GM21529 (cell line): ENCODE measurements at regions not wholly inside any gene's neighbourhood (a gene's known extent, or its start where the extent isn't known, plus 50 kb on each side); places are given as distances from the start of the nearest gene placed in this dataset.

ENCODE experiments used
- ATAC-seq: cut with Tn5 transposase; IDR thresholded peaks from one replicate; pipeline ENCODE4 v1.9.1; 2021; ENCODE audit not compliant: unreplicated experiment

- ATAC-seq = no peak
Measured at GRCh38 chr1:234690872-234691271, 80.9 kb upstream of the IRF2BP2 start.

DNA sequence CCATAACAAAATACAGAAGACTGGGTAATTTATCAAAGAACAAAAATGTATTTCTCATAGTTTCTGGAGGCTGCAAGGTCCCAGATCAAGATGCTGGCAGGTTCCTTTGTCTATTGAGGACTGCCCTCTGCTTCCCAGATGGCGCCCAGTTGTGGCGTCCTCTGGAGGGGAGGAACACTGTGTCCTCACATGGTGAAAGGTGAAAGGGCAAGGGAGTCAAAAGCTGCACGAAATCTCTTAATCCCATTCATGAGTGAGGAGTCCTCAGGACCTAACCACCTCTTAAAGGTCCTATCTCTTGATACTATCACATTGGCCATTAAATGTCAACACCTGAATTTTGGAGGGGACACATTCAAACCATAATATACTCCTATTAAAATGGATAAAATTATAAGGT, 79.3 kb upstream of the IRF2BP2 start:
- ATAC-seq = no peak

DNA sequence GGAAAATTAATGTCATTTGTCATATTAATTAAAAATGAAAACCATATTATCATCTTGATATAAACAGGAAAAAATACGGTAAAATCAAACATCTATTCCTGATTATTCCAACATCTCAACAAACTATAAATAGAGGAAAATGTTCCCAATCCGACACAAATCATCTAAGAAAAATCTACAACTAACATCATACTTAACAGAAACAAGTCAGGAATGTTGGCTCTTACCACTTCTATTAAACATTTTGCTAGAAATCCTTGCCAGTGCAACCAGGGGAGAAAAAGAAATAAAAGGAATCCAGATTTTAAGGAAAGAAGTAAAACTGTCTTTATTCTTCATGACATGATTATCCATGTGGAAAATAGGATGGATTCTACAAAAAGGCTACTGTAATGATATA, 77.0 kb upstream of the IRF2BP2 start:
- ATAC-seq = no peak

GRCh38 chr1:234686035-234686434, 76.1 kb upstream of the IRF2BP2 start:
- no peak for ATAC-seq

DNA sequence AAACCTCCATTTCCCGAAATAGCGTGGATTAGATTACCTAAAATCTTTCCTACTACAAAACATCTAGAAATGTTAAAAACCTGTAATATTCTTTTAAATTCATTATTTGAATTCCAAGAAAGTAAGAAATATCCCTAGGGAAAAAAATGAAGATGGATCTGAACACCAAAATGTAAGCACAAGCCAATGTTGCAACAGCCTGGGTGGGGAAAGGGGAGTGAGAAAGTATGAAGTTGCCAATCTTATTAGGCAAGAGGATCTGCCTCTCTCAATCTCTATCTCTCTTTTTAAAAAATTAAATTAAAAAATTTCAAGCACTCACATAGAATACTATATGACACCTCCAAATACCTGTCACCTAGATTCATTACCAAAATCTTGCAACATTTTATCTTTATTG, 74.9 kb upstream of the IRF2BP2 start:
- no peak for ATAC-seq

DNA sequence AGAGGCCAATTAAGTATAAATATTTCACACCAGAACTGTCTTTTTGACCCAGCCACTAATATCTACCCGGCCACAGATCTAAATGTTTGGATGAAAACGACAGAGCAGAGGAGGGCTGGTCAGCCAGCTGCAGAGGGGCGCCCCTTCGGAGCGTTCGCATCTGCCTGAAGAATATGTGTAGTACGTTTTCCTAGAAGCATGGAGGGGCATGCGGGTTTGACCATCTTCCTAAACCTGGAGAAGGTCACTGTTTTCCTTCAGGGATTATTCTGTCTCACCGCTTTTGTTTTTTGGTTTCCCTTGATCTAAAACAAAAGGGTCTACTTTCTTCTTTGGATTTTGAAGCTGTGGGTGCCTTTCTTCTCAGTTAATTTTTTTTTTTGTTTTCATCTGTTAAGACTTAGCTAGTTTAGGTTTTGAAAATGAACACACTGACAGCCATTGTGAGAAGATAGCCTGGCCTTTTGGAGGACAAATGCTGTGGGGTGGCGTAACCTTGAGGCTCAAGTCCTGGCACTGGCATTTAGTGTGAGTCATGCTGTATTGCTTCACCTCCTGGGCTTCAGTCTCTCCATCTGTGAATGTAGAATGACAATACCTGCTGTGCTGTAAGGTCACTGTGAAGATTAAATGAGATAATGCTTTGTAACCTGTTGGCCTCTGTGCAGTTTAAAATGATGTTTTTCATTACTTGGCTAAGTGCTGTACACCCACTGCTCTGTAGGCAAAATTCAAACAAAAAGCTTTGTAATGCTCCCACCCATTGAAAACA, 74.1 kb upstream of the IRF2BP2 start:
- no peak for ATAC-seq

DNA sequence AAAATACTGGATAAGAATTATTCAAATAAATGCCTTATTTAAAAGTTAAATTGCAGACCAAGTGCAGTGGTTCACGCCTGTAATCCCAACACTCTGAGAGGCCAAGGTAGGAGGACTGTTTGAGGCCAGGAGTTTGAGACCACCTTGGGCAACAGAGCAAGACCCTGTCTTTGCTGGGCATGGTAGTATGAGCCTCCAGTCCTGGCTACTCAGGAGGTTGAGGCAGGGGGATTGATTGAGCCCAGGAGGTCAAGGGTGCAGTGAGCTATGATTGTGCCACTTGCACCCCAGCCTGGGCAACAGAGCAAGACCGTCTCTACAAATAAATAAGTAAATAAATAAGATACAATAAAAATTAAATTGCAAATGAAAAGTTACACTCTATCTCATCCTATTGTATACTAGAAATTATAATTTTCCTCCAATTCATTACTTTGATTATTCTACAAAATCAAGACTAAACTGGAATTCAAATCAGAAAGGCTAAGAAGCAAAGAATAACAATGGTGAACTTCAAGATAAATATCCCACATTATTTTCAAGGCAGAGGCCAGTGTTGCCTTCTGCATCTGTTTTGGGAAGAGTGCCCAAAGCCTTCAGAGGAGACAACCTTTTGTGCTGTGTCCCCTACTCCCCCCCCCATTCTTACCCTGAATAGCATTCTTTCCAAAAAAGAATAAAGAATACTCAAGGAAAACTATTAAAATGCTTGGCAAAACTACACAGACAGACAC, 73.3 kb upstream of the IRF2BP2 start:
- ATAC-seq = no peak

- no peak for ATAC-seq
Measured at GRCh38 chr1:234681990-234682389, 72.0 kb upstream of the IRF2BP2 start.

DNA sequence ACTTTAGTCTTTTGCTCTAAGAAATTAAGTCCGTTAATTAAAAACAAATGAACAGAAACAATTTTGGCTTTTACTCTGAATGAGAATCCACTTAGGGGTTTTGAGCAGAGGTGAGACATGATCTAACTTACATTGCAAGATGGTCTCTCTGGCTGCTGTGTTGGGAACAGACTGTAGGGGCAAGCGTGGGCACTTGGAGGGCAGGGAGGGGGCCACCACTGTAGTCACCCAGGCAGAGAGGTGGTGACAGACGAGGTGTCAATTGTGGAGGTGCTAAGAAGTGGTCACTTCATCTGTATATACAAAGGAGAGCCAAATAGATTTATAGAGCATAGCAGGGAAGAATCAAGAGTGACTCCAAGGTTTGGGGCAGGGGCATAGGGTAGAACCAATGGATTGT, 71.1 kb upstream of the IRF2BP2 start:
- no peak for ATAC-seq

DNA sequence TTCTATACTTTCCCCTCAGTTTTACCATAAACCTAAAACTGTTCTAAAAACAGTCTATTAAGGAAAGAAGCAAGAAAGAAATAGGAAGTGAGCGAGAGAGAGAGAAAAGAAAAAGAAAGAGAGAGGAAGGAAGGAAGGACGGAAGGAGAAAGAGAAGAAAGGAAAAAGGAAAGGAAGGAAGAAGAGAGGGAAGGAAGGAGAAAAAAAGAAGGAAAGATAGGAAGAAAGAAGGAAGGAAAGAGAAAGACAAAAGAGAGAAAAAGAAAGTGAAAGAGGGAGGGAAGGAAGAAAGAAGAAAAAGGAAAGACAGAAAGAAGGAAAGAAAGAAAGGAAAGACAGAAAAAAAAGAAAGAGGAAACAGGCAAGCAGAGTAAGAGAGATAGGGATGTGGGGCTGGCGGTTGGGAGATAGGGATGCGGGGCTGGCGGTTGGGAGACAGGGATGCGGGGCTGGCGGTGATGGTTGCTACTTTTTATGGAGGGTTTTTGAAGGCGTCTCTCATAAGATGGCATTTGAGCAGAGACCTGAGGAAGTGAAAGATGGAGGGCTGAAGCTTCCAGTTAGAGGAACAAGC, 70.4 kb upstream of the IRF2BP2 start:
- ATAC-seq = no peak

DNA sequence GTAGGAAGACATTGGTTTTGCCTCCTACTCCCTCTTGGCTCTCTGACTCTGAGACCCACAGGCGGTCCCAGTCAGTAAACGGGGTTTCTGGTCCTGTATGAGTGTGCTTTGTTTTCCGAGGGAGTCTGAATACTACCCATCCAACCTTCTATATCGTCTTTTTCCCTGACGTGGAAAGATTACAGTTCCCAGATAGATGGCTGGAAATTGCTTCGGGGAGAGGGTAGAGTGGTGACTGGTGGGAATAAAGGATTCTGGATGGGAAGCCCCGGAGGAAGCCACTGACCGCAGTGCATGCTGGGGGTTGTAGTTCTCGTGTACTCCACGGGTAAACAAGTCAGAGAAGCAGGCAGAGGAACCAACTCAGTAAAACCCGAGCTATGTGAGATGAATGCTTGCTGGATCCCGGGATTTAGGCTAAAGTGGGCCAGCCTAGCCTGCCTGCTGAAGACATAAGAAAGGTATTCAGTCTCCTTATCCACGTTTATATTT, 66.2 kb upstream of the IRF2BP2 start:
- peak; percentile 87 for ATAC-seq

GRCh38 chr1:234675572-234675971, 65.6 kb upstream of the IRF2BP2 start:
- ATAC-seq = no peak

GRCh38 chr1:234675006-234675405, 65.0 kb upstream of the IRF2BP2 start:
- no peak for ATAC-seq

GRCh38 chr1:234674218-234674815, 64.3 kb upstream of the IRF2BP2 start:
- ATAC-seq = no peak

DNA sequence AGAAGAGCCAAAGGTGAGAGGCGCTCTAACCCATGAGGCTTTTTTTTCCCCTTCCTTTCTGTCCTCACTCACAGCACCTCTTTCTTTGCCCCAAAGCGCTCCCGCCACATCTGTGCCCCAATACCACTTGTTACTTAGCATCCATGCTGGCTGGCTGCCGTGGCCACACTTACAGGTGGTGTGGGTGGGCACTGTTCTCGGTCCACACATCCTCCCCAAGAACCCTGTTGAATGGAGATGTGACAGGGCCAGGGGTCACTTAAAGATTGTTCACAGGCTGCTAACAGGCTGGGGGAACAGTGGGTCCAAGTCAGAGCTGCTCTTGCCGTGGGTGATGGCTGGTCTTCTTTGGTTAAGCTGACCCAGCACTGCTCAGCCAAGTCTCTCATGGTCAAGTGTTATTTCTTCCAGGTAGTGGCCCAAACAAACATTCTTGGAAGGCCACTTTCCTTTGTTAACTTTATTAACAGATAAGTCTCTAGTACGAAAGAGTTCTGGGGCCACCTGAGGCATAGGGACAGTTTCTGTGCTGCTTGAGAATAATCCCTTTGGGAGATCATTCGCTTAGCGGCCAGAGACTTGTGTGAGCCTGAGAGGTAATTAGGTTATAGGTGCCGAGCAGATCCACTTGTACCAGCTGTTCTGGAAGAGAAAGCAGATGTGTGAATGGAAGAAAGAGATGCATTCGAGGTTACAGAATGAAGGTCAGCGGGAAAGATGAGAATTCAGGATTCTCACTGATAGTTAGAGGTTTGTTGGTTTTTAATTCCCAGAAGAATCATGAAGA, 62.6 kb upstream of the IRF2BP2 start:
- ATAC-seq = no peak

GRCh38 chr1:234670967-234671626, 61.1 kb upstream of the IRF2BP2 start:
- ATAC-seq = no peak

DNA sequence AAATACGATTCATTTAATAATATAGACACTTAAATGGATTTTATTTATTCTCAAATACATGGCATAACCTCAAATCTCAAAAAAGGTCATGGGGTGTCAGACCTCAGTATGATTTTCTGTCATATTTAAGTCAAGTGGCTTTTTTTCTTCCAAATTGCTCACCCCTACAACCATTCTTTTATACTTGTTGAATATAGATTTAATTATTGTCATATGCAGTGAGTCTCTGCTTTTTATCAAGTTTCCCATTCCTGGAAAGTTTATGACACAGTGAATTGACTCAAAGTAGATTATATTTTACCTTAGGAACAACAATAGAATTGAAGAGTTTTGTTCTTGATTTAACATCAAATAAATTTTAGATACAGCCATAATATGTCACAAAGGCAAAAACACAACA, 59.5 kb upstream of the IRF2BP2 start:
- ATAC-seq = no peak

DNA sequence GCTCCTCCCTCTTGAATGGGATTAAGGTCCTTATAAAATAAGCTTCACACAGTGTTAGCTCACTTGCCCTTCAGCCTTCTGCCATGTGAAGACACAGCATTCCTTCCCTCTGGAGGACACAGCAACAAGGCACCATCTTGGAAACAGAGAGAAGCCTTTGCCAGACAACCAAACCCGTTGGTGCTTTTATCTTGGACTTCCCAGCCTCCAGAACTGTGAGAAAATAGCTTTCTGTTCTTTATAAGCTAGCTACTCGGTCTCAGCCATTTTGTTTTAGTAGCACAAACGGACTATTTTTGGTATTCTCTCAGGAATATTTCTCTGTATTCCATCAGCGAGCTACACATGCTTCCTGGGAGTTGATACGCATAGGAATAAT, 58.6 kb upstream of the IRF2BP2 start:
- ATAC-seq = no peak

DNA sequence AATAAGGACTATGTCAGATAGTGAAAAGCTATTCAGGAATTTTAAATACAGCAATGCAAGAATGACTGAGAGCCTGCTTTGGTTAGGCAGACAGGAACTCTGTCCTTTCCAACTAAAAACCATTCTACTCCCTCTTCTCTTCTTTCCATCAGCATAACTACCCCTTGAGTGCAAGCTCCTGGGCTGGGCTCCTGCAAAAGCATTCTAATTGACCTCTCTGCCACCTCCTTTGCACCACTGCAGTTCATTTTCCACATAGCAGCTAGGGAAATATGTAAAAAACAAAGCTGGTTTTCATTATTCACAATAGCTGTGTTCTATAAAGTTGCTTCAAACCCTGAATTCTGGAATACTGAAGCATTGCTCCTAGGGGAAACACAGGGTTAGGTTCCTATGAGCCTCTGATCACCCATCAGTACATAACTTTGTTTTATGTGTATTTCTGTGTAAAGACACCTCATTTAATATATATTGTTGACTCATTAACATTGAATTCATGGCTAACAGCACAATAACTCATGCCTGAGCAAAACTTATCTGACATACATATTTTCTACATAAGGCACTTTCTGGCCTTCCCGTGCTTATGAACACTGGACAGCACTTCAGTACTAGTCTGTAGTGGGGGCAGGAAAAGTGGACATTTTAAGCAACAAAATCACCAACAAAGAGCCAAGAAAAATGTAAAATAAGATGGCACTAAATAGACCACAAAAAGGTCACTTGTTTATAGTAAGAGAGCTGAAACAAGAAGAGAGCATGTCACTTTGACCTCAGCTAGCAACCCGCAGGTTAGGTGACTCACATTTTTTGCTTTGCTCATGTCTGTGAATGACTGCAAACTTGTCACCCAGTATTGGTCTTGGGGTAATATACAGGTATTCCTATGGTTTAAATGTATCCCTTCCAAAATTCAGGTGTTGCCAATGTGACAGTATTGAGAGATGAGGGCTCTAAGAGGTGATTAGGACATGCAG, 57.9 kb upstream of the IRF2BP2 start:
- ATAC-seq = no peak
